ENCODE measurements at regions not wholly inside any gene's neighbourhood (a gene's known extent, or its start where the extent isn't known, plus 50 kb on each side); places are given as distances from the start of the nearest gene placed in this dataset.

DNA sequence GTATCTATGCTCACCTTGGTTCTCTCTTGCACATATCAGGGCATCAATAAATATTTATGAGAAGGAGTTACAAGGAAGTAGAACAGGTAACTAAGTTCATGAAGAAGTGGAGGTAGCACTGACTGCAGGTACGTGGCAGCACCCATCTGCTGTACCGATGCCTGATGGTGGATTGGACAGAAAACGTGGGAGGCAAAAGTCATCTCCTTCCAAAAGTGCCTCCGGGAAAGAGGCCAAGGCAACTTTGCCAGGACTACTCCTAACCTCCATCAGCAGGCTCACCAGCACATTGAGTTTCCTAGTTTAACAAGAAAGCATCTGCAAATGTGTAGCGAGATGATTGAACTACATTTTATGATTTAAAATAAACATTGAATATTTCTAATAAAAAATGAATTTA is 248.8 kb downstream of the ANKRD7 start:
- no peaks in the 10 kb centered on the region for H3F3A ChIP-seq (ENCODE audit: insufficient read depth, low read depth)
- no peak overlapping the region for H3K27ac ChIP-seq
- H2AFZ ChIP-seq = no peak overlapping the region
- no peak overlapping the region for H3K4me3 ChIP-seq
- no peaks in the 10 kb centered on the region for H3K9me2 ChIP-seq (ENCODE audit: insufficient read depth)
- no TSS peak for BruUV-seq (replicated peaks)
- no peak for TF ChIP-seq EZH2 (IDR thresholded peaks at IDR 0.05; ENCODE audit: low read depth)
- TF ChIP-seq, protein P1, sequence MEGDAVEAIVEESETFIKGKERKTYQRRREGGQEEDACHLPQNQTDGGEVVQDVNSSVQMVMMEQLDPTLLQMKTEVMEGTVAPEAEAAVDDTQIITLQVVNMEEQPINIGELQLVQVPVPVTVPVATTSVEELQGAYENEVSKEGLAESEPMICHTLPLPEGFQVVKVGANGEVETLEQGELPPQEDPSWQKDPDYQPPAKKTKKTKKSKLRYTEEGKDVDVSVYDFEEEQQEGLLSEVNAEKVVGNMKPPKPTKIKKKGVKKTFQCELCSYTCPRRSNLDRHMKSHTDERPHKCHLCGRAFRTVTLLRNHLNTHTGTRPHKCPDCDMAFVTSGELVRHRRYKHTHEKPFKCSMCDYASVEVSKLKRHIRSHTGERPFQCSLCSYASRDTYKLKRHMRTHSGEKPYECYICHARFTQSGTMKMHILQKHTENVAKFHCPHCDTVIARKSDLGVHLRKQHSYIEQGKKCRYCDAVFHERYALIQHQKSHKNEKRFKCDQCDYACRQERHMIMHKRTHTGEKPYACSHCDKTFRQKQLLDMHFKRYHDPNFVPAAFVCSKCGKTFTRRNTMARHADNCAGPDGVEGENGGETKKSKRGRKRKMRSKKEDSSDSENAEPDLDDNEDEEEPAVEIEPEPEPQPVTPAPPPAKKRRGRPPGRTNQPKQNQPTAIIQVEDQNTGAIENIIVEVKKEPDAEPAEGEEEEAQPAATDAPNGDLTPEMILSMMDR (conservative IDR thresholded peaks at IDR 0.05) = no peak
- no peaks in the 10 kb centered on the region for H3K4me1 ChIP-seq (replicated peaks; ENCODE audit: insufficient read depth)
- H3K9me3 ChIP-seq (ENCODE audit: insufficient read depth, low read depth) = no peaks in the 10 kb centered on the region
- POLR2A ChIA-PET (ENCODE audit: unreplicated experiment) = no interaction called here
- no peaks in the 10 kb centered on the region for H3K27me3 ChIP-seq (ENCODE audit: insufficient read depth, low read depth)
- H3K36me3 ChIP-seq (ENCODE audit: low read depth) = no peaks in the 10 kb centered on the region
- H3K79me2 ChIP-seq (ENCODE audit: low read depth) = no peaks in the 10 kb centered on the region
- CTCF ChIA-PET = no interaction called here
- H3K4me2 ChIP-seq = no peak overlapping the region
- no peaks in the 10 kb centered on the region for H4K20me1 ChIP-seq (ENCODE audit: insufficient read depth)
- no peak for DNase-seq
- intact Hi-C loops (cut with micrococcal nuclease; ENCODE audit: unreplicated experiment) = no loop called here

DNA sequence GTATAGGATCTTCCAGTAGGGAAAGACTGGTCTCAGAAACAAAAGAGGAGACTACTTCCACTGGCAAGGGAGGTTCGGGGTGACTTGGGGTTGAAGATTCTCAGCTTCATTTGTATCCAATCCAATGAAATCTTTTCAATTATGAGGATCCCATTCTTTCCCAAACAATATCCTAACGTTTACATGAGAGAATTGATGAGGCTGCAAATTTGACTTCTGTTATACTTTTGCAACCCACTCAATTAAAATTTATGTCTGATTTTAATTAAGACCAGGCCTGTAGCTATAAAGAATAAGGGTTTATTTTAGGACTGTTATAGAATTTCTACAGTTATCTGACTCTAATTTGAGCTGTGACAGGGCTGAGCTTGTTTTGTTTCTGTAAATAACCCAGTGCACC is 251.5 kb downstream of the ANKRD7 start:
- H2AFZ ChIP-seq = no peak overlapping the region
- no peaks in the 10 kb centered on the region for H3K27me3 ChIP-seq (ENCODE audit: insufficient read depth, low read depth)
- no peak overlapping the region for H3K27ac ChIP-seq
- BruUV-seq (replicated peaks) = no TSS peak
- H3K79me2 ChIP-seq (ENCODE audit: low read depth) = no peaks in the 10 kb centered on the region
- POLR2A ChIA-PET (ENCODE audit: unreplicated experiment) = no interaction called here
- H3K4me3 ChIP-seq = no peak overlapping the region
- intact Hi-C loops (cut with micrococcal nuclease; ENCODE audit: unreplicated experiment) = no loop called here
- DNase-seq = no peak
- H4K20me1 ChIP-seq (ENCODE audit: insufficient read depth) = no peaks in the 10 kb centered on the region
- no peaks in the 10 kb centered on the region for H3K4me1 ChIP-seq (replicated peaks; ENCODE audit: insufficient read depth)
- no peak overlapping the region for H3K4me2 ChIP-seq
- CTCF ChIA-PET = no interaction called here
- H3K9me3 ChIP-seq (ENCODE audit: insufficient read depth, low read depth) = no peaks in the 10 kb centered on the region
- no peaks in the 10 kb centered on the region for H3K9me2 ChIP-seq (ENCODE audit: insufficient read depth)
- no peaks in the 10 kb centered on the region for H3F3A ChIP-seq (ENCODE audit: insufficient read depth, low read depth)
- no peaks in the 10 kb centered on the region for H3K36me3 ChIP-seq (ENCODE audit: low read depth)
- no peak for TF ChIP-seq EZH2 (IDR thresholded peaks at IDR 0.05; ENCODE audit: low read depth)
- TF ChIP-seq, protein P1 (conservative IDR thresholded peaks at IDR 0.05) = no peak

DNA sequence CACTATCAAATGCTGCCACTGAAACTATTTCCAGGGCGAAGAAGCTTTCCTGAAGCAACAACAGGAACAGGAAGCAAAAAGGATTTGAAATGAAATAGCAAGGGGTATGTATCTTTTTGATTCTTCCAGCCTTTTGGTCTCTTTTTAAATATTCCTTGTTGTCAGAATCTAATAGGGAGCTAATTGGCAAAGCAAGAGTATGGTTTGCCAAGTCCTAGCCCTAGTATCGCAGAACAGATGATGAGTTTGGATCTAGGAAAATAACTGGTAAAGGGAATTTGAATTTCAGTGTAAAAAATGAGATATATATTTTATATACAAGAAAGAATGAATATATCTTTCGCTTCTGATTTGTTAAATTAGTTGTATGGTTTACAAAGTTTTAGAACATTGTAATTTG is 252.5 kb downstream of the ANKRD7 start:
- Histone ChIP-seq H3K4me3 (no peak overlapping the region), H3K27ac (no peak overlapping the region), H3F3A (ENCODE audit: insufficient read depth, low read depth) (no peaks in the 10 kb centered on the region), H4K20me1 (ENCODE audit: insufficient read depth) (no peaks in the 10 kb centered on the region), H3K4me2 (no peak overlapping the region), H3K9me3 (ENCODE audit: insufficient read depth, low read depth) (no peaks in the 10 kb centered on the region), H3K27me3 (ENCODE audit: insufficient read depth, low read depth) (no peaks in the 10 kb centered on the region), H3K36me3 (ENCODE audit: low read depth) (no peaks in the 10 kb centered on the region), H3K9me2 (ENCODE audit: insufficient read depth) (no peaks in the 10 kb centered on the region), H2AFZ (no peak overlapping the region), H3K4me1 (replicated peaks; ENCODE audit: insufficient read depth) (no peaks in the 10 kb centered on the region), H3K79me2 (ENCODE audit: low read depth) (no peaks in the 10 kb centered on the region)
- no TSS peak for BruUV-seq (replicated peaks)
- intact Hi-C loops (cut with micrococcal nuclease; ENCODE audit: unreplicated experiment) = no loop called here
- ChIA-PET CTCF (no interaction called here), POLR2A (ENCODE audit: unreplicated experiment) (no interaction called here)
- DNase-seq = no peak
- no peak for TF ChIP-seq EZH2 (IDR thresholded peaks at IDR 0.05; ENCODE audit: low read depth)
- TF ChIP-seq, protein P1 (conservative IDR thresholded peaks at IDR 0.05) = no peak
